ENCODE measurements at regions not wholly inside any gene's neighbourhood (a gene's known extent, or its start where the extent isn't known, plus 50 kb on each side); places are given as distances from the start of the nearest gene placed in this dataset.
A peak's percentile ranks its signal among the peaks of the same experiment; 100 is the strongest.

DNA sequence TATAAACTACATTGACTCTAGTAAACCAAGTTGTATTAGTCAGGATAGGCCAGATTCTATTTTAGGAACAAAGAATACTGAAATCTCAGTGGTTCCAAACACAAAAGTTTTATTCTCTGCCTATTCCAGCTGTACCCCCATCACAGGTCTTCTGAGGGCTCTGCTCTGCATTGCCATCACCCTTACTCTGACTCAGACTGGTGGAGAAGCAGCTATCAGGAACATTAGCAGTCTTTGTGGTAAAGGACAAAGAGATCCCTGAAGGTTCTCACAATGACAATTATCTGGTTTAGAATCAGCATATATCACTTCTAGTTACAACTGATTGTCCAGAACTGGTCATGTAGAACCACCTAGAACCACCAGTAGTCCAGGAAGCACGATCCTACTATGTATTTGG lies 251.1 kb downstream of the GLUD2 start:
- no peak overlapping the region for H3K4me3 ChIP-seq (ENCODE audit: low read depth, poor library complexity, severe bottlenecking)
- intact Hi-C loops (cut with DNase I; ENCODE audit: low total_unique reads) = no loop called here
- 79 to 100% methylated on average over 1 of the region's 1 CpG for WGBS, 2 donors

GRCh38 chrX:121301356-121301755 lies 253.9 kb downstream of the GLUD2 start:
- TF ChIP-seq POLR2A (IDR thresholded peaks at IDR 0.05) (no peak), CTCF (IDR thresholded peaks at IDR 0.05) (no peak)
- intact Hi-C loops (cut with DNase I; ENCODE audit: low total_unique reads) = no loop called here
- no peak for DNase-seq (ENCODE audit: low spot score in 2 of 2)
- H3K4me3 ChIP-seq (ENCODE audit: low read depth, poor library complexity, severe bottlenecking) = no peak overlapping the region
- WGBS, 2 donors = 95% methylated on average over 2 of the region's 2 CpGs

More for the DNA sequence above, 251.1 kb downstream of the GLUD2 start:
- TF ChIP-seq POLR2A (IDR thresholded peaks at IDR 0.05) = no peak
- TF ChIP-seq CTCF (IDR thresholded peaks at IDR 0.05) = no peak
- DNase-seq (ENCODE audit: low spot score in 2 of 2) = no peak

GRCh38 chrX:121301822-121302221 lies 254.4 kb downstream of the GLUD2 start:
- 87 to 88% methylated on average over 1 of the region's 1 CpG for WGBS, 2 donors
- no peak overlapping the region for H3K4me3 ChIP-seq (ENCODE audit: low read depth, poor library complexity, severe bottlenecking)
- intact Hi-C loops (cut with DNase I; ENCODE audit: low total_unique reads) = no loop called here
- no peak for TF ChIP-seq POLR2A (IDR thresholded peaks at IDR 0.05)
- TF ChIP-seq CTCF (IDR thresholded peaks at IDR 0.05) = no peak
- no peak for DNase-seq (ENCODE audit: low spot score in 2 of 2)

GRCh38 chrX:121307449-121307848 lies 260.0 kb downstream of the GLUD2 start:
- intact Hi-C loops (cut with DNase I; ENCODE audit: low total_unique reads) = no loop called here
- H3K4me3 ChIP-seq (ENCODE audit: low read depth, poor library complexity, severe bottlenecking) = no peak overlapping the region
- no peak for TF ChIP-seq CTCF (IDR thresholded peaks at IDR 0.05)
- no peak for TF ChIP-seq POLR2A (IDR thresholded peaks at IDR 0.05)
- DNase-seq (ENCODE audit: low spot score in 2 of 2) = no peak
- WGBS, 2 donors = 50 to 61% methylated on average over 3 of the region's 3 CpGs

GRCh38 chrX:121308276-121308805 lies 260.9 kb downstream of the GLUD2 start:
- WGBS, 2 donors = 3 to 15% methylated on average over 3 of the region's 3 CpGs
- H3K4me3 ChIP-seq (ENCODE audit: low read depth, poor library complexity, severe bottlenecking) = no peak overlapping the region
- DNase-seq (ENCODE audit: low spot score in 2 of 2) = peak in 1 of 2 donors; percentile 23
- intact Hi-C loops (cut with DNase I; ENCODE audit: low total_unique reads) = no loop called here
- TF ChIP-seq POLR2A (IDR thresholded peaks at IDR 0.05) (no peak), CTCF (IDR thresholded peaks at IDR 0.05) (no peak)

GRCh38 chrX:121310820-121311219 lies 263.4 kb downstream of the GLUD2 start:
- TF ChIP-seq POLR2A (IDR thresholded peaks at IDR 0.05) (no peak), CTCF (IDR thresholded peaks at IDR 0.05) (no peak)
- DNase-seq (ENCODE audit: low spot score in 2 of 2) = no peak
- whole genome bisulfite sequencing, 2 donors = 53 to 63% methylated on average over 2 of the region's 2 CpGs
- no peak overlapping the region for H3K4me3 ChIP-seq (ENCODE audit: low read depth, poor library complexity, severe bottlenecking)
- intact Hi-C loops (cut with DNase I; ENCODE audit: low total_unique reads) = no loop called here
